ENCODE measurements at regions not wholly inside any gene's neighbourhood (a gene's known extent, or its start where the extent isn't known, plus 50 kb on each side); places are given as distances from the start of the nearest gene placed in this dataset.
"Not testable (repeated sequence)": the region's sequence is repeated elsewhere in the genome, so short reads cannot be mapped to it uniquely, and the experiment has no call there.

- DNase-seq (ENCODE audit: low read depth) = no peak
- TF ChIP-seq CTCF (conservative IDR thresholded peaks at IDR 0.05; ENCODE audit: low read depth, low read length) = no peak
- no peak overlapping the region for H3K4me3 ChIP-seq (ENCODE audit: low read depth, low read length)
Measured at GRCh38 chr18:39589496-39589895, 2023.9 kb upstream of the CELF4 start.

- DNase-seq (ENCODE audit: low read depth) = peak; percentile 48
- TF ChIP-seq CTCF (conservative IDR thresholded peaks at IDR 0.05; ENCODE audit: low read depth, low read length) = no peak
- H3K4me3 ChIP-seq (ENCODE audit: low read depth, low read length) = no peak overlapping the region
Measured at GRCh38 chr18:39587586-39587985, 2022.0 kb upstream of the CELF4 start.

DNA sequence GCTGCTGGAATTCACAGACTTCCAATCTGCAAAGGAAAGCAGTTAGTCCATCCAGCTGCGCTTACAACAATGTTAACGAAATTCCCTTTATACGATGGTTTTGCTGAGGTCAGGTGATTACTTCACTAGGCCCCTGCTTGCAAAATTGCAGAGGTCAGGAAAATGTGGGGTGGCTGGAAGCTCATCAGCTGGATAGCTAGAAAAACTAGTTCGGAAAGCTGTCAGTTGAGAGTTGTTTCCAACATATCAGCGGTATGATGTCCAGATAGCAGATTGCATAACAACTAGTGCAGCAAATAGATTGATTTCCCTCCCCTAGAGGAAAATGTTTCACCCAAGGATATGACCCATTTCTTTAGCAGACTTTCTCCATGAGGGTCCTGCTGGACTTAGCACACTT lies 2021.1 kb upstream of the CELF4 start:
- TF ChIP-seq CTCF (conservative IDR thresholded peaks at IDR 0.05; ENCODE audit: low read depth, low read length) = no peak
- no peak overlapping the region for H3K4me3 ChIP-seq (ENCODE audit: low read depth, low read length)
- no peak for DNase-seq (ENCODE audit: low read depth)

- H3K4me3 ChIP-seq (ENCODE audit: low read depth, low read length) = no peak overlapping the region
- TF ChIP-seq CTCF (conservative IDR thresholded peaks at IDR 0.05; ENCODE audit: low read depth, low read length) = no peak
- DNase-seq (ENCODE audit: low read depth) = no peak
Measured at GRCh38 chr18:39574897-39575296, 2009.3 kb upstream of the CELF4 start.

GRCh38 chr18:39571511-39571910 lies 2005.9 kb upstream of the CELF4 start:
- TF ChIP-seq CTCF (conservative IDR thresholded peaks at IDR 0.05; ENCODE audit: low read depth, low read length) = peak; percentile 61
- no peak overlapping the region for H3K4me3 ChIP-seq (ENCODE audit: low read depth, low read length)
- peak; percentile 61 for DNase-seq (ENCODE audit: low read depth)

- DNase-seq (ENCODE audit: low read depth); H3K4me3 ChIP-seq (ENCODE audit: low read depth, low read length): not testable (repeated sequence)
Measured at GRCh38 chr18:39565551-39566230, 2000.1 kb upstream of the CELF4 start.

GRCh38 chr18:39564716-39565115 lies 1999.1 kb upstream of the CELF4 start:
- TF ChIP-seq CTCF (conservative IDR thresholded peaks at IDR 0.05; ENCODE audit: low read depth, low read length) = no peak
- H3K4me3 ChIP-seq (ENCODE audit: low read depth, low read length) = no peak overlapping the region
- no peak for DNase-seq (ENCODE audit: low read depth)
